HL-60 (cell line): ENCODE measurements at regions not wholly inside any gene's neighbourhood (a gene's known extent, or its start where the extent isn't known, plus 50 kb on each side); places are given as distances from the start of the nearest gene placed in this dataset.

Experiments
- GABPA ChIP-seq: IDR thresholded peaks from 2 replicates; pipeline ENCODE4 v1.6.1; 2012; ENCODE audit warnings: low read depth
- POLR2AphosphoS5 ChIP-seq: IDR thresholded peaks from 2 replicates; pipeline ENCODE4 v1.6.1; 2012; ENCODE audit warnings: low read depth
- REST ChIP-seq: IDR thresholded peaks from 2 replicates; pipeline ENCODE4 v1.6.1; 2012; ENCODE audit warnings: low read depth; ENCODE audit not compliant: insufficient replicate concordance
- TF ChIP-seq, protein P1 (sequence below): IDR thresholded peaks from one replicate; pipeline ENCODE4 v1.5.1; 2011; ENCODE audit warnings: low read length, control low read depth, inconsistent platforms; ENCODE audit not compliant: insufficient read depth

DNA sequence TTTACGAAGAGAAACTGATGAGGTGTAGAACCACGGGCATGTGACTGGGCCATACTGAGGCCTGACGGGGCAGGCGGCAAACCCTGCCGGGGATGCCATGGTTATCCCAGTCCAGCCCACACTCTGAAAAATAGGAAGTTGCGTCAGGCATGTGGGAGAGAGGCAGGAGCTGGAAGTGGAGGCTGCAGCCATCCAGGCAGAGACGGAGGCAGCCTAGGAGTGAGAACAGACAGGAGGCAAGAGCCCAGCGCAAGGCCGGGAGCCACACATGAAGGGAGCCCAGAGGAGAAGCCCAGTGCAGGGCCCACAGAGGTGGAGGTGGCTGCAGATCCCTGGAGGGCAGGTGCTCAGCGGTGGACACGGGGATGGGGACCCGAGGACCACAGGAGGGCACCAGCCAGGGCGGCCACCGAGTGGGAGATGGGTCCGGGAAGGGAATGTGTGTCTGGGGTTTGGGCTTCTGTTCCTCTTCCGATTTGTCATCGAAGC is 175.2 kb upstream of the PPP2R2D start:
- TF ChIP-seq, protein P1, sequence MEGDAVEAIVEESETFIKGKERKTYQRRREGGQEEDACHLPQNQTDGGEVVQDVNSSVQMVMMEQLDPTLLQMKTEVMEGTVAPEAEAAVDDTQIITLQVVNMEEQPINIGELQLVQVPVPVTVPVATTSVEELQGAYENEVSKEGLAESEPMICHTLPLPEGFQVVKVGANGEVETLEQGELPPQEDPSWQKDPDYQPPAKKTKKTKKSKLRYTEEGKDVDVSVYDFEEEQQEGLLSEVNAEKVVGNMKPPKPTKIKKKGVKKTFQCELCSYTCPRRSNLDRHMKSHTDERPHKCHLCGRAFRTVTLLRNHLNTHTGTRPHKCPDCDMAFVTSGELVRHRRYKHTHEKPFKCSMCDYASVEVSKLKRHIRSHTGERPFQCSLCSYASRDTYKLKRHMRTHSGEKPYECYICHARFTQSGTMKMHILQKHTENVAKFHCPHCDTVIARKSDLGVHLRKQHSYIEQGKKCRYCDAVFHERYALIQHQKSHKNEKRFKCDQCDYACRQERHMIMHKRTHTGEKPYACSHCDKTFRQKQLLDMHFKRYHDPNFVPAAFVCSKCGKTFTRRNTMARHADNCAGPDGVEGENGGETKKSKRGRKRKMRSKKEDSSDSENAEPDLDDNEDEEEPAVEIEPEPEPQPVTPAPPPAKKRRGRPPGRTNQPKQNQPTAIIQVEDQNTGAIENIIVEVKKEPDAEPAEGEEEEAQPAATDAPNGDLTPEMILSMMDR: no peak
- TF ChIP-seq POLR2AphosphoS5 (no peak), REST (no peak), GABPA (no peak)
